ENCODE measurements at regions not wholly inside any gene's neighbourhood (a gene's known extent, or its start where the extent isn't known, plus 50 kb on each side); places are given as distances from the start of the nearest gene placed in this dataset.

GRCh38 chr3:174791161-174791560 is 68.0 kb upstream of the NAALADL2 start:
- DNase-seq, result no peak

DNA sequence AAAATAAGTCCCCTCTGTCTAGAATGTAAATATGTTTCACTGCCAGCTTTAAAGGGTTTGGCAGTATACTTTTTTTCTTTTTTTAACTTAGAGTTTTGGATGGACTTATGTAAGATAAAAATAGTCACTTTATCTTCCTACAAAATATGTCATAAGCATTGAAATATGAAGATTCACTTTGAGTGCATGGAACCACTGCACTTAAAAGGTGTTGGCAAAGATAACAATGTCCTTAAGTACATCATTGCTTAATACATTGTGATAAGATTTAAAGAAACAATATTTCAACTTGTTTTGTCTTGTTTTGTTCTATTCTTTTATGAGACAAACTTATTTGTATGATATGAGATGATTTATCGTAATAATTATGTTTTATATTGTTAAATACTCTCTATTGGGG is 66.3 kb upstream of the NAALADL2 start:
- DNase-seq, result no peak

All from right forelimb (tissue), 1 donor.